Thyroid gland (tissue), 4 donors: ENCODE measurements at regions not wholly inside any gene's neighbourhood (a gene's known extent, or its start where the extent isn't known, plus 50 kb on each side); places are given as distances from the start of the nearest gene placed in this dataset.

Source experiments
- DNase-seq, 2 donors: peaks; one replicate each; pipeline ENCODE4 v3.0.0-alpha.2; 2019
- H3K27ac ChIP-seq, 3 donors: fragments of 200-600 bp; sonication (generic); 1 replicate in 2 of 3; 2 replicates in 1 of 3; pipeline ENCODE4 v1.5.1; 2016 to 2019; ENCODE audit warnings: mild to moderate bottlenecking in 1 of 3, moderate library complexity in 1 of 3
- H3K27me3 ChIP-seq: fragments of 200-600 bp; sonication (generic); one replicate; pipeline ENCODE4 v1.5.1; 2019
- H3K36me3 ChIP-seq, 2 donors: fragments of 200-600 bp; sonication (generic); one replicate each; pipeline ENCODE4 v1.5.1; 2016 to 2019
- H3K4me1 ChIP-seq, 2 donors: fragments of 200-600 bp; sonication (generic); one replicate each; pipeline ENCODE4 v1.5.1; 2017 to 2019
- H3K4me3 ChIP-seq, 3 donors: fragments of 200-600 bp; sonication (generic); replicated peaks in 1 of 3; 1 replicate in 2 of 3; 2 replicates in 1 of 3; pipeline ENCODE4 v1.5.1; 2016; ENCODE audit warnings: mild to moderate bottlenecking in 1 of 3
- H3K9me3 ChIP-seq: fragments of 200-600 bp; sonication (generic); one replicate; pipeline ENCODE4 v1.5.1; 2017
- POLR2A ChIP-seq, 2 donors: fragments of 450-650 bp; IDR thresholded peaks; one replicate each; pipeline ENCODE4 v1.6.1; 2017; ENCODE audit warnings: antibody characterized with exemption in 2 of 2, mild to moderate bottlenecking in 2 of 2, moderate library complexity in 1 of 2
- WGBS, 2 donors: methylation state at CpG; one replicate each; pipeline ENCODE4 v1.1.5; 2017; 5-methylcytosine and 5-hydroxymethylcytosine counted together
- intact Hi-C: fragments of 100-400 bp; cut with DNase I; formaldehyde crosslinking; loops from one replicate; pipeline ENCODE4 v1.15.1; 2023
- TF ChIP-seq, protein P1 (sequence below), 6 experiments: fragments of 200-600 bp in 3 of 6; fragments of 450-650 bp in 3 of 6; sonication (generic) in 3 of 6; IDR thresholded peaks; one replicate each; pipeline ENCODE4 v1.5.1; 2016 to 2019; ENCODE audit warnings: antibody characterized with exemption in 6 of 6, mild to moderate bottlenecking in 2 of 6, inconsistent platforms in 1 of 6, moderate library complexity in 1 of 6

DNA sequence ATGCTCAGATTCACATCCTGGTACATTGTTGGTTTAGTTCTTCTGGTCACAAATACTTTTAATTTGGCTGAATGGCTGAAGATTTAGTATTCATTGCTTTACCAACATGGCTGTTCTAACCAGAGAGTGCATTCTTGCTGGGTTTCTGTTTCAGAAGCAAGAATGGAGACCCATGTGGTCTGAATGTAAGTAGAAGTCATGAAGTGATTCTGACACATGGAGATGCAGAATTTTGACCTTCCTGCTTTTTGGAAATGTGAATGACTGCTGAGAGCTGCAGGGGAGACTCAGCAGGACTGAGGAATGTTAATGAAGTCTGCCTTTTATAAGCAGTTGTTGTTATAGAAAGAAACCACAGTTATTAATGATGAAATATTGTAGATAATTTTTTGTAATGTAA, 576.1 kb upstream of the MARCKS start:
- no peaks in the 10 kb centered on the region for H3K36me3 ChIP-seq
- peaks cover 0 to 6% of the 10 kb centered on the region in 2 donors for H3K4me1 ChIP-seq
- DNase-seq = no peak
- no peaks in the 10 kb centered on the region for H3K9me3 ChIP-seq
- no peak overlapping the region for H3K4me3 ChIP-seq
- TF ChIP-seq, protein P1, sequence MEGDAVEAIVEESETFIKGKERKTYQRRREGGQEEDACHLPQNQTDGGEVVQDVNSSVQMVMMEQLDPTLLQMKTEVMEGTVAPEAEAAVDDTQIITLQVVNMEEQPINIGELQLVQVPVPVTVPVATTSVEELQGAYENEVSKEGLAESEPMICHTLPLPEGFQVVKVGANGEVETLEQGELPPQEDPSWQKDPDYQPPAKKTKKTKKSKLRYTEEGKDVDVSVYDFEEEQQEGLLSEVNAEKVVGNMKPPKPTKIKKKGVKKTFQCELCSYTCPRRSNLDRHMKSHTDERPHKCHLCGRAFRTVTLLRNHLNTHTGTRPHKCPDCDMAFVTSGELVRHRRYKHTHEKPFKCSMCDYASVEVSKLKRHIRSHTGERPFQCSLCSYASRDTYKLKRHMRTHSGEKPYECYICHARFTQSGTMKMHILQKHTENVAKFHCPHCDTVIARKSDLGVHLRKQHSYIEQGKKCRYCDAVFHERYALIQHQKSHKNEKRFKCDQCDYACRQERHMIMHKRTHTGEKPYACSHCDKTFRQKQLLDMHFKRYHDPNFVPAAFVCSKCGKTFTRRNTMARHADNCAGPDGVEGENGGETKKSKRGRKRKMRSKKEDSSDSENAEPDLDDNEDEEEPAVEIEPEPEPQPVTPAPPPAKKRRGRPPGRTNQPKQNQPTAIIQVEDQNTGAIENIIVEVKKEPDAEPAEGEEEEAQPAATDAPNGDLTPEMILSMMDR (IDR thresholded peaks at IDR 0.05) = no peak
- no peak for TF ChIP-seq POLR2A (IDR thresholded peaks at IDR 0.05)
- H3K27ac ChIP-seq = no peak overlapping the region
- intact Hi-C loops = no loop called here
- no peaks in the 10 kb centered on the region for H3K27me3 ChIP-seq

DNA sequence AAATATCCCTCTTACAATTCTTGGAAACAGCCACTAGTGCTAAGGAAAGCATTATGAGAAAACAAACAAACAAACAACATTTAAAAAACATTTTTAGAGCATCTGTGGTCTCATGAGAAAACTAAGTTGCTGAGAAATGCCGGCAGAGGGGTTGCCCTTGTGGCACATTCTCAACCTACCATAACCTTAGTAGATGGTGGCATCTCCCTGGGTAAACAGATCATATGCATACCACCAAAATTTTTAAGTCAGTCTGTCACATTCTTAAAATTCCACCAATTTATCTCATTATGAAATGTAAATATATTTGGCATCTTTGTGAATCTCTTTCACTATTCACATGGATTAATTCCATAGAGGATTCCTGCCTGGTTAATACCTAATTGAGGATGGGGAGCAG, 575.7 kb upstream of the MARCKS start:
- TF ChIP-seq, protein P1 (IDR thresholded peaks at IDR 0.05) = no peak
- no peak for TF ChIP-seq POLR2A (IDR thresholded peaks at IDR 0.05)
- intact Hi-C loops = no loop called here
- H3K36me3 ChIP-seq = no peaks in the 10 kb centered on the region
- WGBS, 2 donors = 81 to 84% methylated on average over 1 of the region's 1 CpG
- no peak overlapping the region for H3K4me3 ChIP-seq
- no peak for DNase-seq
- H3K27ac ChIP-seq = no peak overlapping the region
- H3K4me1 ChIP-seq = peaks cover 0 to 6% of the 10 kb centered on the region in 2 donors
- no peaks in the 10 kb centered on the region for H3K9me3 ChIP-seq
- no peaks in the 10 kb centered on the region for H3K27me3 ChIP-seq

DNA sequence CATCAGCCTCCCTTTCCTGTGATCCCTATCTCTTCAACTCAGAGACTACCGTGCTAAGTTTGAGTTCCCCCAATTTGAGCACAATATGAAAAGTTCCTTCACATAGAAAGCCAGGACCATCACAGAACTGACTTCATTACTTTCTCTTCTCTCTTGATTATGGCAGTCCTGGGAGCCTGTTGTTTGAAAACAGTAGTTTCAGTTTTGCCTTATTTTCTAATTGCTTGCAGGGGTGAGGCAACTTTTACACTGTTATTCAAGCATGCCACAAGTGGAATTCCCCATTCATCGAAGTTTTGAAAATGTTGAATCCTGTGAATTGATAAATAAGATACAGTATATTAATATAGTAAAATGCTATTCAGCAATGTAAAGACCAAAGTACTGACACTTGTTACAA, 569.7 kb upstream of the MARCKS start:
- DNase-seq = no peak
- Histone ChIP-seq H3K27me3 (no peaks in the 10 kb centered on the region), H3K27ac (no peak overlapping the region), H3K36me3 (no peaks in the 10 kb centered on the region), H3K9me3 (no peaks in the 10 kb centered on the region), H3K4me1 (peaks cover 6% of the 10 kb centered on the region in 2 donors), H3K4me3 (no peak overlapping the region)
- intact Hi-C loops = no loop called here
- TF ChIP-seq POLR2A (IDR thresholded peaks at IDR 0.05) = no peak
- TF ChIP-seq, protein P1 (IDR thresholded peaks at IDR 0.05) = no peak
- WGBS, 2 donors = 86 to 92% methylated on average over 2 of the region's 2 CpGs

DNA sequence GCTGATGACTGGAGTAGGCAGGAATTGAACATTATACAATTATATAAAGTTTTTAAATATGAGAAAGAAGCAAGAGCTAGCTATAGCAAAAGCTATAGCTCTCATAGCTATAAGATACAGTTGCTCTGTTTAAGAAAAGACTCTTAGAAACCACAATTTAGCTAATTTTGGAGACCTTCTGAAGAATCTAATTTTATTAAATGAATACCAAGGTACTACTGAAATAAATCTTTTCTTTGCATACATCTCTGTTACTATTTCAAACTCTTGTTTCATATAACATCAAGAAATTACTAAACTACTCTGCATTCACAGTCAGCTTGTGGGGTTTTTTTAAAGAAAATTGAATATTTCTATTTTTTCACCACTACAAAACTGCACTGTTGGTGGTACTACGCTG, 568.7 kb upstream of the MARCKS start:
- Histone ChIP-seq H3K4me3 (no peak overlapping the region), H3K27ac (no peak overlapping the region), H3K9me3 (no peaks in the 10 kb centered on the region), H3K36me3 (no peaks in the 10 kb centered on the region), H3K4me1 (peaks cover 7 to 12% of the 10 kb centered on the region in 2 donors), H3K27me3 (no peaks in the 10 kb centered on the region)
- 92 to 100% methylated on average over 1 of the region's 1 CpG for WGBS, 2 donors
- no peak for DNase-seq
- intact Hi-C loops = no loop called here
- TF ChIP-seq, protein P1 (IDR thresholded peaks at IDR 0.05) = no peak
- no peak for TF ChIP-seq POLR2A (IDR thresholded peaks at IDR 0.05)

DNA sequence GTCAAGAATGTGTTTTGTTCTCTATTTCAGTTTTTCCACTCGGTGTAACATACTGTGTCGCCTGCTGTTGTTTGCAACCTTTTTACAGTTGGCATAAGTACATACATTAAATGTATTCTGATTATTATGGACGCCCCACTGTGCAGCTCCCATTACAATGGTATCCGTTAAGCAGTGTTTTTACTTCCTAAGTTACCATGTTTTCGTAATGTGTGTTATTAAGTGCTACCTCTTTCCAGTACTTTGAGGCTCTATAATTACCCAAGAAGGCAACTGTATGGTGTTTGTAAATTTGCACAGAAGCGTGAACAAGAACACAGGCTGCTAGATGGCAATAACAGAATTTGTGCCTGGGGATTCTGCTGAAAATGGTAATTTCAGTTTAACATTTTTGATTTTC, 568.0 kb upstream of the MARCKS start:
- Histone ChIP-seq H3K4me3 (no peak overlapping the region), H3K27ac (no peak overlapping the region), H3K36me3 (no peaks in the 10 kb centered on the region), H3K4me1 (peaks cover 7 to 12% of the 10 kb centered on the region in 2 donors), H3K9me3 (no peaks in the 10 kb centered on the region), H3K27me3 (no peaks in the 10 kb centered on the region)
- TF ChIP-seq, protein P1 (IDR thresholded peaks at IDR 0.05) = no peak
- no peak for TF ChIP-seq POLR2A (IDR thresholded peaks at IDR 0.05)
- DNase-seq = no peak
- WGBS, 2 donors = 92 to 94% methylated on average over 6 of the region's 6 CpGs
- intact Hi-C loops = no loop called here
